Hepatocyte (in vitro differentiated cells): ENCODE measurements at regions not wholly inside any gene's neighbourhood (a gene's known extent, or its start where the extent isn't known, plus 50 kb on each side); places are given as distances from the start of the nearest gene placed in this dataset.

Source experiments
- EZH2 ChIP-seq: fragments of 200-600 bp; sonication (generic); IDR thresholded peaks from 2 replicates; pipeline ENCODE4 v1.6.1; 2016; ENCODE audit warnings: antibody characterized with exemption, mild to moderate bottlenecking, borderline replicate concordance
- EZH2phosphoT487 ChIP-seq: fragments of 200-600 bp; sonication (generic); IDR thresholded peaks from one replicate; pipeline ENCODE4 v1.6.1; 2018; ENCODE audit warnings: antibody characterized with exemption, mild to moderate bottlenecking, low read depth, moderate library complexity; ENCODE audit not compliant: unreplicated experiment, severe bottlenecking
- TF ChIP-seq, protein P1 (sequence below): fragments of 200-600 bp; sonication (generic); IDR thresholded peaks from 2 replicates; pipeline ENCODE4 v1.5.1; 2016; ENCODE audit warnings: antibody characterized with exemption, mild to moderate bottlenecking; ENCODE audit not compliant: poor library complexity

GRCh38 chr5:144036476-144036875 is 134.0 kb downstream of the YIPF5 start:
- TF ChIP-seq, protein P1, sequence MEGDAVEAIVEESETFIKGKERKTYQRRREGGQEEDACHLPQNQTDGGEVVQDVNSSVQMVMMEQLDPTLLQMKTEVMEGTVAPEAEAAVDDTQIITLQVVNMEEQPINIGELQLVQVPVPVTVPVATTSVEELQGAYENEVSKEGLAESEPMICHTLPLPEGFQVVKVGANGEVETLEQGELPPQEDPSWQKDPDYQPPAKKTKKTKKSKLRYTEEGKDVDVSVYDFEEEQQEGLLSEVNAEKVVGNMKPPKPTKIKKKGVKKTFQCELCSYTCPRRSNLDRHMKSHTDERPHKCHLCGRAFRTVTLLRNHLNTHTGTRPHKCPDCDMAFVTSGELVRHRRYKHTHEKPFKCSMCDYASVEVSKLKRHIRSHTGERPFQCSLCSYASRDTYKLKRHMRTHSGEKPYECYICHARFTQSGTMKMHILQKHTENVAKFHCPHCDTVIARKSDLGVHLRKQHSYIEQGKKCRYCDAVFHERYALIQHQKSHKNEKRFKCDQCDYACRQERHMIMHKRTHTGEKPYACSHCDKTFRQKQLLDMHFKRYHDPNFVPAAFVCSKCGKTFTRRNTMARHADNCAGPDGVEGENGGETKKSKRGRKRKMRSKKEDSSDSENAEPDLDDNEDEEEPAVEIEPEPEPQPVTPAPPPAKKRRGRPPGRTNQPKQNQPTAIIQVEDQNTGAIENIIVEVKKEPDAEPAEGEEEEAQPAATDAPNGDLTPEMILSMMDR, result no peak
- no peak for TF ChIP-seq EZH2phosphoT487
- no peak for TF ChIP-seq EZH2
